ENCODE measurements at regions not wholly inside any gene's neighbourhood (a gene's known extent, or its start where the extent isn't known, plus 50 kb on each side); places are given as distances from the start of the nearest gene placed in this dataset.
"Not testable (repeated sequence)": the region's sequence is repeated elsewhere in the genome, so short reads cannot be mapped to it uniquely, and the experiment has no call there.

DNA sequence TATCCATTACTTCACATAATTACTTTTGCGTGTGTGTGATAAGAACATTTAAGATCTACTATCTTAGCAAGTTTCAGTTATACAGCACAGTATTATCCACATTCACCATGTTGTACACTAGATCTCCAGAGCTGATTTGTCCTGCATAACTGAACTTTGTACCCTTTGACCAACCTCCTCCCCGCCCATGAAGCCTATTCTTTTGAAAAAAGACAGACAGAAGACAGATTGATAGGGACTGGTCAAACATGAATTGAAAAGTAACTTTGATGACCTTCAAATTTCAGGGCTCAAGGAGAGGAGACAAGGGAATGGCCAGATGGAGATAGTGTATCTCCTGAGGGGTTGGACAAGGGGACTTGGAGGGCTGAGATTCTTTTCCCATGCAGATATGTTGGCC is 96.3 kb downstream of the CMC2 start (continued):
- TF ChIP-seq, protein P1, sequence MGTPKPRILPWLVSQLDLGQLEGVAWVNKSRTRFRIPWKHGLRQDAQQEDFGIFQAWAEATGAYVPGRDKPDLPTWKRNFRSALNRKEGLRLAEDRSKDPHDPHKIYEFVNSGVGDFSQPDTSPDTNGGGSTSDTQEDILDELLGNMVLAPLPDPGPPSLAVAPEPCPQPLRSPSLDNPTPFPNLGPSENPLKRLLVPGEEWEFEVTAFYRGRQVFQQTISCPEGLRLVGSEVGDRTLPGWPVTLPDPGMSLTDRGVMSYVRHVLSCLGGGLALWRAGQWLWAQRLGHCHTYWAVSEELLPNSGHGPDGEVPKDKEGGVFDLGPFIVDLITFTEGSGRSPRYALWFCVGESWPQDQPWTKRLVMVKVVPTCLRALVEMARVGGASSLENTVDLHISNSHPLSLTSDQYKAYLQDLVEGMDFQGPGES (IDR thresholded peaks at IDR 0.05; ENCODE audit: low read depth, low read length) = no peak
- TF ChIP-seq MXI1 (IDR thresholded peaks at IDR 0.05; ENCODE audit: low read depth, low read length) (no peak), RFX5 (IDR thresholded peaks at IDR 0.05; ENCODE audit: low read length) (no peak), FOSL2 (IDR thresholded peaks at IDR 0.05; ENCODE audit: borderline replicate concordance, low read depth) (no peak), GATA2 (CRISPR knock-in tag; IDR thresholded peaks at IDR 0.05) (no peak)
- TF ChIP-seq, protein P2, sequence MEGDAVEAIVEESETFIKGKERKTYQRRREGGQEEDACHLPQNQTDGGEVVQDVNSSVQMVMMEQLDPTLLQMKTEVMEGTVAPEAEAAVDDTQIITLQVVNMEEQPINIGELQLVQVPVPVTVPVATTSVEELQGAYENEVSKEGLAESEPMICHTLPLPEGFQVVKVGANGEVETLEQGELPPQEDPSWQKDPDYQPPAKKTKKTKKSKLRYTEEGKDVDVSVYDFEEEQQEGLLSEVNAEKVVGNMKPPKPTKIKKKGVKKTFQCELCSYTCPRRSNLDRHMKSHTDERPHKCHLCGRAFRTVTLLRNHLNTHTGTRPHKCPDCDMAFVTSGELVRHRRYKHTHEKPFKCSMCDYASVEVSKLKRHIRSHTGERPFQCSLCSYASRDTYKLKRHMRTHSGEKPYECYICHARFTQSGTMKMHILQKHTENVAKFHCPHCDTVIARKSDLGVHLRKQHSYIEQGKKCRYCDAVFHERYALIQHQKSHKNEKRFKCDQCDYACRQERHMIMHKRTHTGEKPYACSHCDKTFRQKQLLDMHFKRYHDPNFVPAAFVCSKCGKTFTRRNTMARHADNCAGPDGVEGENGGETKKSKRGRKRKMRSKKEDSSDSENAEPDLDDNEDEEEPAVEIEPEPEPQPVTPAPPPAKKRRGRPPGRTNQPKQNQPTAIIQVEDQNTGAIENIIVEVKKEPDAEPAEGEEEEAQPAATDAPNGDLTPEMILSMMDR (IDR thresholded peaks at IDR 0.05) = no peak

DNA sequence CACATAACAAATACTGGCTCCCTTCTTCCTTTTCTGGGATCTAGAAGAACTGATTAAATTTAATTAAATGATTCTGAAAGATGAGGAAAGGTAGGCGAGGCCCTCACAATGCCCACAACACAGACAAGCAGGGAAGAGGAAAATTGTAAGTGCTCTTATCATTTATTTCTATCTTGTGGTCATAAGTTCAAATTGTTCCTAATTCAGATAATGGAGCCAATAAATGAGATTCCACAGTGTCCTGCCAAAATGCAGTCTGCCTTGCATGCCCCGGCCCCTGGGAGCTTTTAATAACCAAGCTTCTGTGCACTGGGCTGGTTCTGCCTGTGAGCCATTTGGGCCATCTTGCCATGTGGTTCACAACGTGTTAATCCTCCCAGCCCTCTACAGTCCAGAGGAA is 97.0 kb downstream of the CMC2 start:
- Histone ChIP-seq H3K27ac (ENCODE audit: low read depth in 2 of 2, low read length in 1 of 2) (no peak overlapping the region), H3K79me2 (ENCODE audit: insufficient read depth) (no peaks in the 10 kb centered on the region), H3K36me3 (replicated peaks in 1 of 2; ENCODE audit: control insufficient read depth in 1 of 2, insufficient read depth in 2 of 2, low read length in 1 of 2) (no peaks in the 10 kb centered on the region), H3F3A (replicated peaks; ENCODE audit: insufficient read depth) (no peaks in the 10 kb centered on the region), H3K4me2 (no peak overlapping the region), H2AFZ (ENCODE audit: low read depth) (no peak overlapping the region), H3K9me3 (no peaks in the 10 kb centered on the region), H3K4me3 (ENCODE audit: low read depth in 2 of 2, low read length in 1 of 2) (no peak overlapping the region), H3K9me2 (no peaks in the 10 kb centered on the region), H3K27me3 (ENCODE audit: insufficient read depth) (no peaks in the 10 kb centered on the region), H4K20me1 (ENCODE audit: insufficient read depth) (no peaks in the 10 kb centered on the region), H3K4me1 (ENCODE audit: control insufficient read depth in 1 of 2, insufficient read depth in 2 of 2, low read depth in 1 of 2, low read length in 1 of 2) (peaks cover 0 to 6% of the 10 kb centered on the region in 2 experiments; a peak in 2 of 4 replicates), H3K9ac (no peak overlapping the region)
- POLR2A ChIA-PET = no interaction called here
- DNase-seq = peak; percentile 53
- 4% methylated on average over 3 of the region's 3 CpGs for WGBS (ENCODE audit: low lambda C conversion rate)
- CTCF ChIA-PET = interaction anchor here (0.6 to 1.1 kb wide), 2 partner anchors 14 to 108 kb away, joined by 3 to 4 read pairs; no protein-coding TSS in a partner anchor
- TF ChIP-seq CHD2 (IDR thresholded peaks at IDR 0.05; ENCODE audit: low read length, partially characterized antibody) (peak; percentile 29), YY1 (IDR thresholded peaks at IDR 0.05; ENCODE audit: low read depth) (no peak), MEF2A (IDR thresholded peaks at IDR 0.05; ENCODE audit: borderline replicate concordance, low read depth) (no peak), TCF12 (IDR thresholded peaks at IDR 0.05) (no peak), FOSL2 (IDR thresholded peaks at IDR 0.05; ENCODE audit: borderline replicate concordance, low read depth) (no peak), MXI1 (IDR thresholded peaks at IDR 0.05; ENCODE audit: low read depth, low read length) (no peak)
- TF ChIP-seq, protein P1 (IDR thresholded peaks at IDR 0.05; ENCODE audit: low read depth, low read length) = no peak

DNA sequence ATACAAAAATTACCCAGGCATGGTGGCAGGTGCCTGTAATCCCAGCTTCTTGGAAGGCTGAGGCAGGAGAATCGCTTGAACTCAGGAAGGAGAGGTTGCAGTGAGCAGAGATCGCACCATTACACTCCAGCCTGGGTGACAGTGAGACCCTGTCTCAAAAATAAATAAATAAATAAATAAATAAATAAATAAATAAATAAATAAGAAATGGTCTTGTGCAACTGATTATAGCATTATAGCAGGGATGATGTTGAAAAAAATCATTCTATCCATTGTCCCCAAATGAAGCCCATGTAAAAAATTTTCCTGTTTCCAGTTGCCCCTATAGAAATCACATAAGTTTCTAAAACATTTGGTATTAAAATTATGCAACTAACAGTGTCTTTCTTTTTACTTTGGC is 100.5 kb downstream of the CMC2 start:
- DNase-seq = not testable (repeated sequence)

More for the DNA sequence above, 100.5 kb downstream of the CMC2 start:
- H3K27ac ChIP-seq (ENCODE audit: low read depth in 2 of 2, low read length in 1 of 2); H3F3A ChIP-seq (replicated peaks; ENCODE audit: insufficient read depth); H3K9ac ChIP-seq; H3K4me2 ChIP-seq; H3K9me2 ChIP-seq; POLR2A ChIA-PET; H3K79me2 ChIP-seq (ENCODE audit: insufficient read depth); CTCF ChIA-PET; H3K9me3 ChIP-seq; H3K4me1 ChIP-seq (ENCODE audit: control insufficient read depth in 1 of 2, insufficient read depth in 2 of 2, low read depth in 1 of 2, low read length in 1 of 2); H3K27me3 ChIP-seq (ENCODE audit: insufficient read depth); H4K20me1 ChIP-seq (ENCODE audit: insufficient read depth); H2AFZ ChIP-seq (ENCODE audit: low read depth); H3K36me3 ChIP-seq (replicated peaks in 1 of 2; ENCODE audit: control insufficient read depth in 1 of 2, insufficient read depth in 2 of 2, low read length in 1 of 2); H3K4me3 ChIP-seq (ENCODE audit: low read depth in 2 of 2, low read length in 1 of 2): not testable (repeated sequence)
- WGBS (ENCODE audit: low lambda C conversion rate) = 65% methylated on average over 2 of the region's 2 CpGs
